ENCODE measurements at regions not wholly inside any gene's neighbourhood (a gene's known extent, or its start where the extent isn't known, plus 50 kb on each side); places are given as distances from the start of the nearest gene placed in this dataset.

DNA sequence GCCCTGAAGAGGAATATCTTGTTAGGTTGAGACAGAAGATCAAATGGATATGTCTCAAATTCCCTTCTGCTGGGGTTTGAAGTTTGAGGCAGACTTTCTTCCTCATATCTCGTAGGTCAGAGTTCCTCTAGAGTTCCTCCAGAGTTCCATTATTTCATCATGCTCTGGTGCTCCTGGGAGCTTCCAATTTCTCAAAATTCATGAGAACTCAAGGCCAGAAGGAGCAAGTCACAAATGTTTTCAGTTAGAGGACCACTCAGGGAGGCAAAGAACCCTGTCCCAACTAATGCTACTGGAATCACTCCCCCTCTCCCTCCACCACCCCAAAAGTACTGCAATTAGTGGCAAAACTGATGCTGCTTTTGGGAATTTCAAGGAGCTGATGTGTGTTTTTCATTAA lies 115.7 kb upstream of the RBMS1 start:
- Histone ChIP-seq H3K27ac (no peak overlapping the region), H3K9me3 (no peaks in the 10 kb centered on the region), H3K4me3 (no peak overlapping the region), H3K4me1 (ENCODE audit: control insufficient read depth in 1 of 2, low read depth in 2 of 2) (no peaks in the 10 kb centered on the region), H3K27me3 (replicated peaks; ENCODE audit: insufficient read depth) (no peaks in the 10 kb centered on the region), H3K36me3 (no peaks in the 10 kb centered on the region)
- no peak for DNase-seq (ENCODE audit: low spot score)
- no peak for ATAC-seq (ENCODE audit: insufficient number of reproducible peaks, low FRiP score, low read depth)
- TF ChIP-seq, protein P1, sequence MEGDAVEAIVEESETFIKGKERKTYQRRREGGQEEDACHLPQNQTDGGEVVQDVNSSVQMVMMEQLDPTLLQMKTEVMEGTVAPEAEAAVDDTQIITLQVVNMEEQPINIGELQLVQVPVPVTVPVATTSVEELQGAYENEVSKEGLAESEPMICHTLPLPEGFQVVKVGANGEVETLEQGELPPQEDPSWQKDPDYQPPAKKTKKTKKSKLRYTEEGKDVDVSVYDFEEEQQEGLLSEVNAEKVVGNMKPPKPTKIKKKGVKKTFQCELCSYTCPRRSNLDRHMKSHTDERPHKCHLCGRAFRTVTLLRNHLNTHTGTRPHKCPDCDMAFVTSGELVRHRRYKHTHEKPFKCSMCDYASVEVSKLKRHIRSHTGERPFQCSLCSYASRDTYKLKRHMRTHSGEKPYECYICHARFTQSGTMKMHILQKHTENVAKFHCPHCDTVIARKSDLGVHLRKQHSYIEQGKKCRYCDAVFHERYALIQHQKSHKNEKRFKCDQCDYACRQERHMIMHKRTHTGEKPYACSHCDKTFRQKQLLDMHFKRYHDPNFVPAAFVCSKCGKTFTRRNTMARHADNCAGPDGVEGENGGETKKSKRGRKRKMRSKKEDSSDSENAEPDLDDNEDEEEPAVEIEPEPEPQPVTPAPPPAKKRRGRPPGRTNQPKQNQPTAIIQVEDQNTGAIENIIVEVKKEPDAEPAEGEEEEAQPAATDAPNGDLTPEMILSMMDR (IDR thresholded peaks at IDR 0.05): no peak

DNA sequence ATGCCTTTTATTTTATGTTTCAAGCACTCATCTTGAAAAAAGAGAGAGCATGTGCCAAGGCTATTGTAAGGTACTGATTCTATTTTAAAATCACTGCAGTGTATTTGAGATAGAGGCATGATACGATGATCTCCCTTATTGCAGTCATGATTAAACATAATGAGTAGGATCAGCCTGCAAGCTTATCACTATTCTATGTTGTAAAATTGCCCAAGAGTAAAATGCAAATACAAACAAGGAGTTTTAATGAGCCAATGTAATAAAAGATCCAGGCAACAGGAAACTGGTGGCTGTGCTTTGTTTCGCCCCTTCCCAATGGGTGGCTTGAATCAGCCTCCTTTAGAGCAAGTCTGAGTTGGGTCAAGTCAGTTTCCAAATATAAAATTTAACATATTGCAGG lies 116.4 kb upstream of the RBMS1 start:
- TF ChIP-seq, protein P1 (IDR thresholded peaks at IDR 0.05): no peak
- ATAC-seq (ENCODE audit: insufficient number of reproducible peaks, low FRiP score, low read depth): no peak
- H3K27me3 ChIP-seq (replicated peaks; ENCODE audit: insufficient read depth): no peaks in the 10 kb centered on the region
- DNase-seq (ENCODE audit: low spot score): no peak
- H3K36me3 ChIP-seq: no peaks in the 10 kb centered on the region
- no peak overlapping the region for H3K4me3 ChIP-seq
- no peak overlapping the region for H3K27ac ChIP-seq
- H3K9me3 ChIP-seq: no peaks in the 10 kb centered on the region
- no peaks in the 10 kb centered on the region for H3K4me1 ChIP-seq (ENCODE audit: control insufficient read depth in 1 of 2, low read depth in 2 of 2)

DNA sequence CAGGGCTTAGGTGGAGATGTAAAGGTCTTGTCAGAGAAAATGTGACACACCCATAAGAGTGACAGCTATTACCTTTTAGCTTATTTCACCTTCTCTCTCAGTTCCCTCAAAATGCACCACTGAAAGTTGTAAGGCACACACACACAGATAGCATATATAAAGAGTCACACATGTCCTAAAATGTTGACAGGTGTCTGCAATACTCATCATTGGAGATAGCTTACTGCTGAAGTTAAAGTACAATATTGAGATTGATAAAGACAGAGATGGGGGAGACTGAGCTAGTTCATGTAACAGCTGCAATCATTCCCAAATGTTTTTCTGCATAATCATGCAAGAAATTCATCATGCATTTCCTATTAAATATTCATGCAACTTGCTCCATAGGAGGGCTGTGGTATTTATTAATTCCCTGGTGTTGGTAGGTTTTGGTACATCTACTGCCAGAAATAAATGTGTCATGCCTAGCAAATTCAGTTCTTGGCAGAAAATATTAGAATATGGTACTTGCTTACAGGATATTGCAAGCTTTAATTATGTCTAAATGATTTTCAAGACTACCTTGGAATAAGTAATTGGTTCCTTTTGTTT lies 118.8 kb upstream of the RBMS1 start:
- Histone ChIP-seq H3K9me3 (peaks cover 9% of the 10 kb centered on the region), H3K27me3 (replicated peaks; ENCODE audit: insufficient read depth) (no peaks in the 10 kb centered on the region), H3K27ac (no peak overlapping the region), H3K4me3 (no peak overlapping the region), H3K36me3 (no peaks in the 10 kb centered on the region), H3K4me1 (ENCODE audit: control insufficient read depth in 1 of 2, low read depth in 2 of 2) (no peaks in the 10 kb centered on the region)
- no peak for ATAC-seq (ENCODE audit: insufficient number of reproducible peaks, low FRiP score, low read depth)
- TF ChIP-seq, protein P1 (IDR thresholded peaks at IDR 0.05): no peak
- no peak for DNase-seq (ENCODE audit: low spot score)

DNA sequence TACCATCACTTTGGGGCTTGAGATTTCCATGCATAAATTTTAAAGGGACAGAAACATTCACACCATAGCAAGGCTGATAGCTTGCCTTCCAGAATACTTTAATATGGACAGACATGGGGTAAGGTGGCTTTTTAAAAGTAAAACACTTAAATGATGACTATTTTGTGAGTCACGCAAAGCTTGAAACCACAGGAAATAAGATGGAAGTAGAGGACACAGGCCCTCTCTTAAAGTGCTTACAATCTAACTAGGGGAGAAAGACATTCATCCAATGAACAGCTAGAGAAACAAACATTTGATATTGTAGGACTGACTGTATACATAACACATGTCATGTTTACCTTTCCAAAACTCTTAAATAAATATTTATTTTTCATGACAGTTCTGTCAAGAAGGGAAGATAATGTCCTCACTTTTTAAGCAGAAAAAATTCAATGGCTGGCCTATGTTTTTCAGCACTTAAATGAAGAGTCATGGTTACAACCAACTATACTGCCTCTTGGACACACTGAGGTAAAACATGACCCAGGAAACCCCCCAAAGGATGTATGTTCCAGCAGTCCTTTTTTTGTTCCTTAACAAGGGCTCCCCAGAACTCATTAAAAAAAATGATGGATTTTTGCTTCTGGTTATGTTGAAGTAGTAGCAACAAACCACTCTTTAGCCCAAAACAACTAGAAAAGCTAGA lies 120.0 kb upstream of the RBMS1 start:
- TF ChIP-seq, protein P1 (IDR thresholded peaks at IDR 0.05): no peak
- no peaks in the 10 kb centered on the region for H3K27me3 ChIP-seq (replicated peaks; ENCODE audit: insufficient read depth)
- H3K4me1 ChIP-seq (ENCODE audit: control insufficient read depth in 1 of 2, low read depth in 2 of 2): no peaks in the 10 kb centered on the region
- ATAC-seq (ENCODE audit: insufficient number of reproducible peaks, low FRiP score, low read depth): no peak
- H3K4me3 ChIP-seq: no peak overlapping the region
- H3K9me3 ChIP-seq: peaks cover 9% of the 10 kb centered on the region
- DNase-seq (ENCODE audit: low spot score): no peak
- H3K36me3 ChIP-seq: no peaks in the 10 kb centered on the region
- H3K27ac ChIP-seq: no peak overlapping the region

DNA sequence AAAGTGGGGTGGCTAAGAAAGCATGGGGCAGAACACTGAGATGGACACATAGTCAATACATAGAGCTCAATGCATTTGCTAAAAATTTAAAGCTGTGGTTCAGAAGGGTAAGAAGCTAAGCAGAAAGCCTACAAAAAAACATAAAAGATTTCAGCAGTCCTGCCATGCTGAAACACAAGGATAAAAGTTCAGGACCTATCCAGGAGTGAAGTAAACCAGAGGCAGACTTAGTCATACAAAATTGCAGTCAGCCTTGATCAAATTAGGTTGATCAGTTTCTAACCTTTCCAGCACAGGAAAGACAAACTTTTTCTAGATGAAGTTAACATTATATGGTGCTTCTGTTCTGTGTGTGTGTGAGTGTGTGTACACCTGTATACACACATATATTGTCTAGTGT lies 120.8 kb upstream of the RBMS1 start:
- no peak overlapping the region for H3K4me3 ChIP-seq
- ATAC-seq (ENCODE audit: insufficient number of reproducible peaks, low FRiP score, low read depth): no peak
- H3K27me3 ChIP-seq (replicated peaks; ENCODE audit: insufficient read depth): no peaks in the 10 kb centered on the region

More for the DNA sequence above, 120.8 kb upstream of the RBMS1 start:
- no peaks in the 10 kb centered on the region for H3K4me1 ChIP-seq (ENCODE audit: control insufficient read depth in 1 of 2, low read depth in 2 of 2)
- no peak overlapping the region for H3K27ac ChIP-seq
- TF ChIP-seq, protein P1 (IDR thresholded peaks at IDR 0.05): no peak
- H3K36me3 ChIP-seq: no peaks in the 10 kb centered on the region
- peaks cover 9% of the 10 kb centered on the region for H3K9me3 ChIP-seq
- DNase-seq (ENCODE audit: low spot score): no peak
